ENCODE measurements at regions not wholly inside any gene's neighbourhood (a gene's known extent, or its start where the extent isn't known, plus 50 kb on each side); places are given as distances from the start of the nearest gene placed in this dataset.

GRCh38 chr21:39061766-39062165, 121.5 kb downstream of the PSMG1 start:
- no peaks in the 10 kb centered on the region for H3K36me3 ChIP-seq
- no peak for DNase-seq (ENCODE audit: low spot score in 2 of 2)
- H3K4me3 ChIP-seq: no peak overlapping the region
- peaks cover 0 to 8% of the 10 kb centered on the region in 2 donors for H3K9me3 ChIP-seq
- intact Hi-C loops (cut with DNase I): no loop called here
- no peaks in the 10 kb centered on the region for H3K27me3 ChIP-seq
- H3K27ac ChIP-seq: no peak overlapping the region
- TF ChIP-seq, protein P1, sequence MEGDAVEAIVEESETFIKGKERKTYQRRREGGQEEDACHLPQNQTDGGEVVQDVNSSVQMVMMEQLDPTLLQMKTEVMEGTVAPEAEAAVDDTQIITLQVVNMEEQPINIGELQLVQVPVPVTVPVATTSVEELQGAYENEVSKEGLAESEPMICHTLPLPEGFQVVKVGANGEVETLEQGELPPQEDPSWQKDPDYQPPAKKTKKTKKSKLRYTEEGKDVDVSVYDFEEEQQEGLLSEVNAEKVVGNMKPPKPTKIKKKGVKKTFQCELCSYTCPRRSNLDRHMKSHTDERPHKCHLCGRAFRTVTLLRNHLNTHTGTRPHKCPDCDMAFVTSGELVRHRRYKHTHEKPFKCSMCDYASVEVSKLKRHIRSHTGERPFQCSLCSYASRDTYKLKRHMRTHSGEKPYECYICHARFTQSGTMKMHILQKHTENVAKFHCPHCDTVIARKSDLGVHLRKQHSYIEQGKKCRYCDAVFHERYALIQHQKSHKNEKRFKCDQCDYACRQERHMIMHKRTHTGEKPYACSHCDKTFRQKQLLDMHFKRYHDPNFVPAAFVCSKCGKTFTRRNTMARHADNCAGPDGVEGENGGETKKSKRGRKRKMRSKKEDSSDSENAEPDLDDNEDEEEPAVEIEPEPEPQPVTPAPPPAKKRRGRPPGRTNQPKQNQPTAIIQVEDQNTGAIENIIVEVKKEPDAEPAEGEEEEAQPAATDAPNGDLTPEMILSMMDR (IDR thresholded peaks at IDR 0.05): no peak
- H3K4me1 ChIP-seq: peaks cover 4 to 11% of the 10 kb centered on the region in 2 donors

DNA sequence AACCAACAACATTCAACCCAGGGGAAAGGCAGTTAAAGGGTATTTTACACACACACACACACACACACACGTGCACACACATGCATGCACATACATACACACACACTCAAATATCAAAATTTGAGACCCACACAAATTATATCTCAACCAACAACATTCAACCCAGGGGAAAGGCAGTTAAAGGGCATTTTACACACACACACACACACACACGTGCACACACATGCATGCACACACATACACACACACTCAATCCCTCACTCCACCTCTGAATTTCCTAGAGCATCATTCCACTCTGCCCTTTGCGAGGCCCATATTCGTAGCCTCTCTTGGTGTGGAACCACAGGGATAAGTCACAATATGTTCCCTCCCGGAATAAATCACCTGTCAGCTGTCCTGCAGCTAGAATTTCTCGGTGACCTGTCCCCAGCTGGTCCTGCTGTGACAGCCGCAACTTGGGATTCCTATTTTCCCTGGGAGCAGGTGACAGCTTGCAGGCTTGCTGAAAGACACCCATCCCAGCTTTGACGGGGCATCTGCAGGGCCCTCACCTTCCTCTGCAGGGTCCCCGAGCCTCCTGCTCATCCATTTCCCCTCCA, 122.7 kb downstream of the PSMG1 start:
- Histone ChIP-seq H3K27me3 (no peaks in the 10 kb centered on the region), H3K4me3 (no peak overlapping the region), H3K36me3 (no peaks in the 10 kb centered on the region), H3K27ac (no peak overlapping the region), H3K4me1 (peaks cover 0 to 1% of the 10 kb centered on the region in 2 donors), H3K9me3 (peaks cover 0 to 8% of the 10 kb centered on the region in 2 donors)
- DNase-seq (ENCODE audit: low spot score in 2 of 2): peak in 1 of 2 donors; percentile 35
- intact Hi-C loops (cut with DNase I): no loop called here
- TF ChIP-seq, protein P1 (IDR thresholded peaks at IDR 0.05): no peak

- H3K4me1 ChIP-seq: no peaks in the 10 kb centered on the region
- H3K27ac ChIP-seq: no peak overlapping the region
- peak in 1 of 2 donors; percentile 52 for DNase-seq (ENCODE audit: low spot score in 2 of 2)
- no peaks in the 10 kb centered on the region for H3K9me3 ChIP-seq
- TF ChIP-seq, protein P1 (IDR thresholded peaks at IDR 0.05): no peak
- no peaks in the 10 kb centered on the region for H3K27me3 ChIP-seq
- intact Hi-C loops (cut with DNase I): no loop called here
- no peak overlapping the region for H3K4me3 ChIP-seq
- no peaks in the 10 kb centered on the region for H3K36me3 ChIP-seq
Measured at GRCh38 chr21:39057121-39057520, 126.1 kb downstream of the PSMG1 start.

DNA sequence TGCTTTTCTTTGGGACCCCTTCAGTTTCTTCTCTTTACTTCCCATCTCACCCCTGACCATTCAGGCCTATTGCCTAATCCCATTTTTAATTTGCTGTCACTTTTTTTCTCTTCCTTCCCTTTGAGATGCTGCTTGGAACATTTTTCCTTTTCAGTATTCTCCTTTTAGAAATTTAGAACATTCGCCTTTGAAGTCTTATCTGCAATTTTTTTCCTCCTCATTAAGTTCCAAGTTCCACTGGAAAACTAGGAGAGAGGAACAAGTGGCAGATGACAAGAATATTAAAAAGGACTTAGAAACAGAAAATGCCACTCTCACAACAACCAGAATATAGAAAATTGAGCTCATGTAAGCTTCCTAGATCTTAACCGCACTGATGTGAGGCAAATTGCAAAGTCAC, 126.6 kb downstream of the PSMG1 start:
- TF ChIP-seq, protein P1 (IDR thresholded peaks at IDR 0.05): no peak
- no peaks in the 10 kb centered on the region for H3K27me3 ChIP-seq
- intact Hi-C loops (cut with DNase I): no loop called here
- H3K36me3 ChIP-seq: no peaks in the 10 kb centered on the region
- H3K4me1 ChIP-seq: no peaks in the 10 kb centered on the region
- DNase-seq (ENCODE audit: low spot score in 2 of 2): no peak
- no peak overlapping the region for H3K4me3 ChIP-seq
- no peaks in the 10 kb centered on the region for H3K9me3 ChIP-seq
- no peak overlapping the region for H3K27ac ChIP-seq

DNA sequence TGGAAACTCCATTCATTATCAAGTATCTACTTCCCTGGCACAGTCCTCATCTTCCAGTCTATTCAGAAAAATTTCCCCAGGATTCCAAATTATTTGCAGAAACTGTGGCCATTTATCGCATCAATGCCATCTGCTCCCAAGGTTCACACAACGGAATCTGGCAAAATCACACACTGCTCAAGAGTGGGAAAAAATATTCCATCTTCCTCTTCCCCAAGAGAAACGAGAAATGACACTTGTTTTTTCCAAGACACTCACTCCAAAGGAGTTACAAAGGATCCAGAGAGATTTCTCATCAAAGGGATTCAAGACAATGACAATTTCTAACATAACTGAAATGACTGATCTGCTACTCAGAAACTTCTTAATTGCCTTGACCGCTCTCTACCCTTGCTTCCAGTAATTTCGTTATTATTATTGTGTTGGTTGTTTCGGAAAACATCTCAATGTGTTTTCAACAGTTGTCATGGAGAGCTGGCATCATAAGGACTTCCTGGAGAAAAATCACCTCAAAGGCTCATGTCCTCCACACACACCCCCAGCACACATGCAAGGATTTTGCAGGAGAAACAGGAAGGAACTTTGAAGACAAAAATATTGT, 128.0 kb downstream of the PSMG1 start:
- DNase-seq (ENCODE audit: low spot score in 2 of 2): peak in 1 of 2 donors; percentile 44
- intact Hi-C loops (cut with DNase I): no loop called here
- no peaks in the 10 kb centered on the region for H3K27me3 ChIP-seq
- TF ChIP-seq, protein P1 (IDR thresholded peaks at IDR 0.05): no peak
- H3K4me1 ChIP-seq: peaks cover 0 to 5% of the 10 kb centered on the region in 2 donors
- H3K9me3 ChIP-seq: no peaks in the 10 kb centered on the region
- no peaks in the 10 kb centered on the region for H3K36me3 ChIP-seq
- H3K27ac ChIP-seq: peak overlapping the region in 1 of 2 donors; percentile 30
- no peak overlapping the region for H3K4me3 ChIP-seq
